H1 (cell line): ENCODE measurements at regions not wholly inside any gene's neighbourhood (a gene's known extent, or its start where the extent isn't known, plus 50 kb on each side); places are given as distances from the start of the nearest gene placed in this dataset.
"Not testable (repeated sequence)": the region's sequence is repeated elsewhere in the genome, so short reads cannot be mapped to it uniquely, and the experiment has no call there.

Experiments
- CTCF ChIA-PET: fragments of 300-600 bp; sonication (Branson Sonifier 250); formaldehyde crosslinking; loops from one replicate; lab custom pipeline; 2021; ENCODE audit not compliant: partially characterized antibody; lab: Charles Lee
- POLR2A ChIA-PET: fragments of 300-600 bp; sonication (Branson Sonifier 250); formaldehyde crosslinking; loops from one replicate; lab custom pipeline; 2021; ENCODE audit warnings: inconsistent platforms; ENCODE audit not compliant: partially characterized antibody; lab: Charles Lee
- DNase-seq, 2 experiments: peaks; one replicate each; pipeline versions ENCODE4 v3.0.0 to v3.0.0-alpha.2; 2010 to 2022; ENCODE audit warnings: low spot score in 2 of 2, low read depth in 1 of 2, mixed read lengths in 1 of 2
- FAIRE-seq: peaks from 2 replicates; lab custom pipeline; 2011; peaks lifted over from hg19 to GRCh38; lab: Jason Lieb, UNC
- H2AFZ ChIP-seq: 2 replicates; pipeline ENCODE4 v1.8.1; 2012; ENCODE audit warnings: low read length, inconsistent platforms
- H2AK5ac ChIP-seq: 2 replicates; pipeline ENCODE4 v1.6.1; 2013; ENCODE audit warnings: low read depth, low read length
- H2BK120ac ChIP-seq: replicated peaks from 2 replicates; pipeline ENCODE3; 2013; ENCODE audit warnings: low read depth, low read length, inconsistent platforms
- H2BK12ac ChIP-seq: 2 replicates; pipeline ENCODE4 v1.6.1; 2013; ENCODE audit warnings: low read depth, low read length
- H2BK15ac ChIP-seq: 2 replicates; pipeline ENCODE4 v1.6.1; 2013; ENCODE audit warnings: low read length
- H2BK20ac ChIP-seq: 2 replicates; pipeline ENCODE4 v1.6.1; 2013; ENCODE audit warnings: low read length
- H2BK5ac ChIP-seq: 2 replicates; pipeline ENCODE4 v1.6.1; 2013; ENCODE audit warnings: low read depth, low read length
- H3K14ac ChIP-seq: 2 replicates; pipeline ENCODE4 v1.6.1; 2013; ENCODE audit warnings: inconsistent platforms; ENCODE audit not compliant: insufficient read length
- H3K18ac ChIP-seq: 2 replicates; pipeline ENCODE4 v1.6.1; 2013; ENCODE audit warnings: low read length; ENCODE audit errors: extremely low read depth
- H3K23ac ChIP-seq: 2 replicates; pipeline ENCODE4 v1.6.1; 2013; ENCODE audit warnings: inconsistent platforms; ENCODE audit not compliant: insufficient read length
- H3K23me2 ChIP-seq: 2 replicates; pipeline ENCODE4 v1.6.1; 2013; ENCODE audit warnings: low read depth, low read length
- H3K27ac ChIP-seq: 2 replicates; pipeline ENCODE4 v1.6.1; 2011; ENCODE audit warnings: low read depth, low read length, inconsistent platforms
- H3K27me3 ChIP-seq, 4 experiments: replicated peaks in 1 of 4; 1 replicate in 1 of 4; 2 replicates in 3 of 4; pipeline versions ENCODE4 v1.6.1 to v1.8.1; 2011 to 2013; ENCODE audit warnings: low read length in 3 of 4, mild to moderate bottlenecking in 3 of 4, inconsistent platforms in 2 of 4, mixed read lengths in 2 of 4, moderate library complexity in 1 of 4; ENCODE audit not compliant: control insufficient read depth in 3 of 4, insufficient read depth in 3 of 4; ENCODE audit errors: extremely low read depth in 1 of 4
- H3K36me3 ChIP-seq, 4 experiments: 2 replicates each; pipeline versions ENCODE4 v1.6.1 to v1.8.1; 2011 to 2013; ENCODE audit warnings: mild to moderate bottlenecking in 4 of 4, low read length in 3 of 4, moderate library complexity in 2 of 4, control low read depth in 1 of 4, inconsistent platforms in 1 of 4; ENCODE audit not compliant: insufficient read depth in 4 of 4, control insufficient read depth in 2 of 4
- H3K4ac ChIP-seq: replicated peaks from 2 replicates; pipeline ENCODE3; 2013; ENCODE audit warnings: low read length, low read depth, mixed read lengths, inconsistent platforms; ENCODE audit not compliant: insufficient read length
- H3K4me1 ChIP-seq, 4 experiments: replicated peaks in 1 of 4; 1 replicate in 1 of 4; 2 replicates in 3 of 4; pipeline versions ENCODE4 v1.6.1 to v1.8.1; 2011 to 2013; ENCODE audit warnings: low read length in 3 of 4, inconsistent platforms in 2 of 4, mixed read lengths in 1 of 4; ENCODE audit not compliant: insufficient read depth in 4 of 4, control insufficient read depth in 3 of 4
- H3K4me2 ChIP-seq, 2 experiments: 2 replicates each; pipeline versions ENCODE4 v1.6.1 to v1.8.1; 2011 to 2013; ENCODE audit warnings: low read depth in 2 of 2, low read length in 2 of 2, control low read depth in 1 of 2, inconsistent platforms in 1 of 2, mild to moderate bottlenecking in 1 of 2; ENCODE audit not compliant: insufficient read depth in 1 of 2
- H3K4me3 ChIP-seq, 4 experiments: fragments of 200-600, 300-600 bp in 1 of 4; sonication (generic), shearing (Covaris generic), sonication (Bioruptor Twin) in 1 of 4; 2 replicates each; pipeline versions ENCODE4 v1.5.1 to v1.8.1; 2011 to 2016; ENCODE audit warnings: low read length in 4 of 4, low read depth in 3 of 4, control low read depth in 2 of 4, inconsistent platforms in 2 of 4, mild to moderate bottlenecking in 2 of 4, mixed read lengths in 1 of 4, moderate library complexity in 1 of 4; ENCODE audit not compliant: insufficient read depth in 2 of 4; ENCODE audit errors: extremely low read depth in 1 of 4
- H3K56ac ChIP-seq: replicated peaks from 2 replicates; pipeline ENCODE3; 2013; ENCODE audit warnings: low read depth, mild to moderate bottlenecking, mixed read lengths, low read length, inconsistent platforms; ENCODE audit not compliant: insufficient read length
- H3K79me1 ChIP-seq: 2 replicates; pipeline ENCODE4 v1.6.1; 2013; ENCODE audit warnings: low read depth, low read length, control low read depth
- H3K79me2 ChIP-seq, 2 experiments: 2 replicates each; pipeline versions ENCODE4 v1.6.1 to v1.8.1; 2012 to 2013; ENCODE audit warnings: low read length in 2 of 2, mild to moderate bottlenecking in 2 of 2, inconsistent platforms in 1 of 2; ENCODE audit not compliant: insufficient read depth in 2 of 2, control insufficient read depth in 1 of 2
- H3K9ac ChIP-seq, 4 experiments: replicated peaks in 1 of 4; 1 replicate in 1 of 4; 2 replicates in 3 of 4; pipeline versions ENCODE4 v1.6.1 to v1.8.1; 2011 to 2013; ENCODE audit warnings: low read depth in 3 of 4, low read length in 3 of 4, control low read depth in 2 of 4, mild to moderate bottlenecking in 2 of 4, moderate library complexity in 2 of 4, inconsistent platforms in 1 of 4; ENCODE audit errors: extremely low read depth in 1 of 4
- H3K9me3 ChIP-seq, 2 experiments: 2 replicates each; pipeline versions ENCODE4 v1.6.1 to v1.8.1; 2012 to 2013; ENCODE audit warnings: mild to moderate bottlenecking in 2 of 2, moderate library complexity in 2 of 2, control low read depth in 1 of 2, inconsistent platforms in 1 of 2, low read depth in 1 of 2, low read length in 1 of 2, mixed read lengths in 1 of 2; ENCODE audit not compliant: insufficient read depth in 2 of 2
- H4K20me1 ChIP-seq, 2 experiments: replicated peaks in 1 of 2; 2 replicates each; pipeline versions ENCODE3 to v1.8.1; 2011 to 2013; ENCODE audit warnings: inconsistent platforms in 2 of 2, low read length in 2 of 2, mild to moderate bottlenecking in 1 of 2; ENCODE audit not compliant: insufficient read depth in 2 of 2, control insufficient read depth in 1 of 2
- H4K5ac ChIP-seq: 2 replicates; pipeline ENCODE4 v1.6.1; 2013; ENCODE audit warnings: low read length, low read depth, mixed read lengths, inconsistent platforms; ENCODE audit not compliant: insufficient read length
- H4K8ac ChIP-seq: 2 replicates; pipeline ENCODE4 v1.8.0; 2013; ENCODE audit warnings: mild to moderate bottlenecking, moderate library complexity, low read length, inconsistent platforms; ENCODE audit not compliant: insufficient read depth; ENCODE audit errors: extremely low read depth
- H4K91ac ChIP-seq: replicated peaks from 2 replicates; pipeline ENCODE3; 2013; ENCODE audit warnings: low read length, mixed read lengths, inconsistent platforms; ENCODE audit not compliant: insufficient read length
- WGBS, 2 experiments: shearing (Covaris generic) in 1 of 2; methylation state at CpG; one replicate each; pipeline versions ENCODE4 v1.1.6 to v1.1.7; 2013 to 2015; ENCODE audit warnings: low lambda C conversion rate in 2 of 2, mixed read lengths in 2 of 2, inconsistent platforms in 1 of 2, low coverage in 1 of 2, missing lambda C conversion rate in 1 of 2; ENCODE audit not compliant: insufficient replicate concordance in 2 of 2, insufficient coverage in 1 of 2, insufficient read length in 1 of 2; ENCODE audit errors: extremely low coverage in 1 of 2, missing lambda C conversion rate in 1 of 2; 5-methylcytosine and 5-hydroxymethylcytosine counted together

GRCh38 chr6:73972518-73972917 lies 276.5 kb downstream of the CD109 start:
- H3K23me2 ChIP-seq, H3K27ac ChIP-seq, H3K56ac ChIP-seq, H2BK20ac ChIP-seq, H4K20me1 ChIP-seq, H3K79me1 ChIP-seq, H3K36me3 ChIP-seq, H2AFZ ChIP-seq, H3K9me3 ChIP-seq, H4K91ac ChIP-seq, H2BK15ac ChIP-seq, H2BK12ac ChIP-seq, POLR2A ChIA-PET, H4K8ac ChIP-seq, H3K79me2 ChIP-seq, H2AK5ac ChIP-seq, H3K4me3 ChIP-seq, H2BK120ac ChIP-seq, H3K9ac ChIP-seq, H3K18ac ChIP-seq, FAIRE-seq, H3K27me3 ChIP-seq, H3K14ac ChIP-seq, H2BK5ac ChIP-seq, H3K4me2 ChIP-seq, H4K5ac ChIP-seq, H3K23ac ChIP-seq, H3K4me1 ChIP-seq, H3K4ac ChIP-seq, DNase-seq: not testable (repeated sequence)
- CTCF ChIA-PET: interaction anchor here (1.1 to 5.2 kb wide), 5 partner anchors 10 to 1237 kb away, joined by 4 to 32 read pairs (median 8); no protein-coding TSS in a partner anchor
- WGBS, 2 experiments: 88% methylated on average over 7 of the region's 7 CpGs; no CpG with 5 or more reads in 1 of the 2 experiments
